ENCODE measurements at regions not wholly inside any gene's neighbourhood (a gene's known extent, or its start where the extent isn't known, plus 50 kb on each side); places are given as distances from the start of the nearest gene placed in this dataset.

- no peak for DNase-seq
These were observed 129.8 kb downstream of the BUB3 start for GRCh38 chr10:123284022-123284421.

GRCh38 chr10:123287594-123288247 is 133.5 kb downstream of the BUB3 start:
- Histone ChIP-seq H3K27me3 (ENCODE audit: control insufficient read depth in 2 of 2, insufficient read depth in 2 of 2, low read length in 2 of 2) (no peaks in the 10 kb centered on the region), H3K9me3 (replicated peaks in 1 of 2; ENCODE audit: control insufficient read depth in 1 of 2, insufficient read depth in 1 of 2, low read length in 2 of 2) (no peaks in the 10 kb centered on the region), H3K9ac (ENCODE audit: insufficient read depth, low read length, poor library complexity, severe bottlenecking) (no peak overlapping the region), H3K79me2 (ENCODE audit: insufficient read depth, low read length) (no peaks in the 10 kb centered on the region), H3K27ac (ENCODE audit: low read depth in 1 of 2, low read length in 2 of 2) (no peak overlapping the region), H3K4me3 (replicated peaks in 1 of 3; ENCODE audit: low read depth in 2 of 3, low read length in 3 of 3) (no peak overlapping the region), H2AFZ (ENCODE audit: insufficient read depth, low read depth, low read length, poor library complexity, severe bottlenecking) (no peak overlapping the region), H3K4me1 (ENCODE audit: control insufficient read depth in 1 of 2, insufficient read depth in 2 of 2, low read length in 2 of 2) (no peaks in the 10 kb centered on the region), H4K20me1 (ENCODE audit: insufficient read depth, low read length) (no peaks in the 10 kb centered on the region), H3K36me3 (replicated peaks in 1 of 2; ENCODE audit: control insufficient read depth in 1 of 2, insufficient read depth in 2 of 2, low read length in 2 of 2) (no peaks in the 10 kb centered on the region), H3K4me2 (replicated peaks; ENCODE audit: extremely low read depth, low read length, poor library complexity, severe bottlenecking) (no peak overlapping the region)
- H3K27me3 Mint-ChIP-seq (ENCODE audit: low read depth in 3 of 3): no peaks in the 10 kb centered on the region
- no CpG with 5 or more reads among the region's 4 CpGs for WGBS (ENCODE audit: insufficient coverage)
- DNase-seq: no peak
- intact Hi-C loops (cut with micrococcal nuclease): no loop called here
- peaks cover 0 to 14% (median 4%) of the 10 kb centered on the region in 7 donors for H3K9me3 Mint-ChIP-seq
- no peak for TF ChIP-seq CTCF (IDR thresholded peaks at IDR 0.05)
- H3K4me1 Mint-ChIP-seq: no peaks in the 10 kb centered on the region
- no peaks in the 10 kb centered on the region for H3K36me3 Mint-ChIP-seq
- no peak overlapping the region for H3K4me3 Mint-ChIP-seq
- no peak overlapping the region for H3K27ac Mint-ChIP-seq

More at GRCh38 chr10:123284022-123284421, 129.8 kb downstream of the BUB3 start:
- no peak overlapping the region for H3K27ac Mint-ChIP-seq
- Histone ChIP-seq H2AFZ (ENCODE audit: insufficient read depth, low read depth, low read length, poor library complexity, severe bottlenecking) (no peak overlapping the region), H3K9ac (ENCODE audit: insufficient read depth, low read length, poor library complexity, severe bottlenecking) (no peak overlapping the region), H3K4me3 (replicated peaks in 1 of 3; ENCODE audit: low read depth in 2 of 3, low read length in 3 of 3) (no peak overlapping the region), H3K36me3 (replicated peaks in 1 of 2; ENCODE audit: control insufficient read depth in 1 of 2, insufficient read depth in 2 of 2, low read length in 2 of 2) (no peaks in the 10 kb centered on the region), H3K79me2 (ENCODE audit: insufficient read depth, low read length) (no peaks in the 10 kb centered on the region), H3K4me1 (ENCODE audit: control insufficient read depth in 1 of 2, insufficient read depth in 2 of 2, low read length in 2 of 2) (no peaks in the 10 kb centered on the region), H3K27ac (ENCODE audit: low read depth in 1 of 2, low read length in 2 of 2) (no peak overlapping the region), H3K4me2 (replicated peaks; ENCODE audit: extremely low read depth, low read length, poor library complexity, severe bottlenecking) (no peak overlapping the region), H3K9me3 (replicated peaks in 1 of 2; ENCODE audit: control insufficient read depth in 1 of 2, insufficient read depth in 1 of 2, low read length in 2 of 2) (no peaks in the 10 kb centered on the region), H4K20me1 (ENCODE audit: insufficient read depth, low read length) (no peaks in the 10 kb centered on the region), H3K27me3 (ENCODE audit: control insufficient read depth in 2 of 2, insufficient read depth in 2 of 2, low read length in 2 of 2) (no peaks in the 10 kb centered on the region)
- intact Hi-C loops (cut with micrococcal nuclease): no loop called here
- peaks cover 0 to 9% (median 5%) of the 10 kb centered on the region in 7 donors for H3K9me3 Mint-ChIP-seq
- H3K36me3 Mint-ChIP-seq: no peaks in the 10 kb centered on the region
- TF ChIP-seq CTCF (IDR thresholded peaks at IDR 0.05): no peak
- H3K4me3 Mint-ChIP-seq: no peak overlapping the region
- peaks cover 0 to 3% (median 0%) of the 10 kb centered on the region in 3 donors for H3K27me3 Mint-ChIP-seq (ENCODE audit: low read depth in 3 of 3)
- H3K4me1 Mint-ChIP-seq: no peaks in the 10 kb centered on the region
